RCC 7860 (cell line): ENCODE measurements at regions not wholly inside any gene's neighbourhood (a gene's known extent, or its start where the extent isn't known, plus 50 kb on each side); places are given as distances from the start of the nearest gene placed in this dataset.

Source experiments
- DNase-seq: peaks from one replicate; pipeline ENCODE4 v3.0.0-alpha.2; 2015; ENCODE audit warnings: low spot score
- FAIRE-seq: peaks from 2 replicates; lab custom pipeline; 2012; peaks lifted over from hg19 to GRCh38; lab: Jason Lieb, UNC

GRCh38 chr6:71420693-71421328, 132.2 kb downstream of the OGFRL1 start:
- DNase-seq, result peak; percentile 85
- FAIRE-seq, result peak; percentile 86

- FAIRE-seq (no peak), DNase-seq (no peak)
These were observed 133.0 kb downstream of the OGFRL1 start for GRCh38 chr6:71421611-71422010.

GRCh38 chr6:71430018-71430417, 141.4 kb downstream of the OGFRL1 start:
- no peak for DNase-seq
- no peak for FAIRE-seq

- FAIRE-seq (no peak), DNase-seq (no peak)
These were observed 144.8 kb downstream of the OGFRL1 start for GRCh38 chr6:71433441-71433840.

- FAIRE-seq, result peak; percentile 63
These were observed 155.6 kb downstream of the OGFRL1 start for GRCh38 chr6:71444222-71444621.

GRCh38 chr6:71446057-71446456, 157.4 kb downstream of the OGFRL1 start:
- FAIRE-seq (no peak), DNase-seq (no peak)

More at GRCh38 chr6:71444222-71444621, 155.6 kb downstream of the OGFRL1 start:
- peak; percentile 25 for DNase-seq

- DNase-seq (no peak), FAIRE-seq (no peak)
These were observed 157.9 kb downstream of the OGFRL1 start for GRCh38 chr6:71446470-71446869.

GRCh38 chr6:71452697-71453370, 164.2 kb downstream of the OGFRL1 start:
- DNase-seq, result no peak
- no peak for FAIRE-seq

- no peak for FAIRE-seq
- DNase-seq, result no peak
These were observed 164.7 kb downstream of the OGFRL1 start for GRCh38 chr6:71453371-71453706.

- DNase-seq (no peak), FAIRE-seq (no peak)
These were observed 165.4 kb downstream of the OGFRL1 start for GRCh38 chr6:71454056-71454455.

- FAIRE-seq, result no peak
These were observed 169.3 kb downstream of the OGFRL1 start for GRCh38 chr6:71457929-71458328.

GRCh38 chr6:71459162-71459561, 170.6 kb downstream of the OGFRL1 start:
- FAIRE-seq (no peak), DNase-seq (no peak)

More at GRCh38 chr6:71457929-71458328, 169.3 kb downstream of the OGFRL1 start:
- no peak for DNase-seq

GRCh38 chr6:71460933-71461332, 172.3 kb downstream of the OGFRL1 start:
- FAIRE-seq (no peak), DNase-seq (no peak)

GRCh38 chr6:71463061-71463460, 174.4 kb downstream of the OGFRL1 start:
- no peak for DNase-seq
- FAIRE-seq, result no peak

GRCh38 chr6:71465096-71465495, 176.5 kb downstream of the OGFRL1 start:
- DNase-seq (no peak), FAIRE-seq (no peak)

GRCh38 chr6:71466362-71466761, 177.8 kb downstream of the OGFRL1 start:
- FAIRE-seq (no peak), DNase-seq (no peak)

GRCh38 chr6:71468038-71468437, 179.4 kb downstream of the OGFRL1 start:
- FAIRE-seq (no peak), DNase-seq (no peak)

- DNase-seq, result peak; percentile 97
- peak; percentile 98 for FAIRE-seq
These were observed 180.5 kb downstream of the OGFRL1 start for GRCh38 chr6:71468841-71469700.

GRCh38 chr6:71471718-71472117, 183.1 kb downstream of the OGFRL1 start:
- no peak for FAIRE-seq
- DNase-seq, result no peak

GRCh38 chr6:71473926-71474325, 185.3 kb downstream of the OGFRL1 start:
- FAIRE-seq, result peak; percentile 94
- peak; percentile 97 for DNase-seq

GRCh38 chr6:71474942-71475341, 186.3 kb downstream of the OGFRL1 start:
- FAIRE-seq, result no peak
- DNase-seq, result no peak

GRCh38 chr6:71476371-71476770, 187.8 kb downstream of the OGFRL1 start:
- no peak for FAIRE-seq
- no peak for DNase-seq
